ENCODE measurements at regions not wholly inside any gene's neighbourhood (a gene's known extent, or its start where the extent isn't known, plus 50 kb on each side); places are given as distances from the start of the nearest gene placed in this dataset.

- TF ChIP-seq REST (IDR thresholded peaks at IDR 0.05): no peak
- TF ChIP-seq SP1 (IDR thresholded peaks at IDR 0.05): no peak
- TF ChIP-seq, protein P1, sequence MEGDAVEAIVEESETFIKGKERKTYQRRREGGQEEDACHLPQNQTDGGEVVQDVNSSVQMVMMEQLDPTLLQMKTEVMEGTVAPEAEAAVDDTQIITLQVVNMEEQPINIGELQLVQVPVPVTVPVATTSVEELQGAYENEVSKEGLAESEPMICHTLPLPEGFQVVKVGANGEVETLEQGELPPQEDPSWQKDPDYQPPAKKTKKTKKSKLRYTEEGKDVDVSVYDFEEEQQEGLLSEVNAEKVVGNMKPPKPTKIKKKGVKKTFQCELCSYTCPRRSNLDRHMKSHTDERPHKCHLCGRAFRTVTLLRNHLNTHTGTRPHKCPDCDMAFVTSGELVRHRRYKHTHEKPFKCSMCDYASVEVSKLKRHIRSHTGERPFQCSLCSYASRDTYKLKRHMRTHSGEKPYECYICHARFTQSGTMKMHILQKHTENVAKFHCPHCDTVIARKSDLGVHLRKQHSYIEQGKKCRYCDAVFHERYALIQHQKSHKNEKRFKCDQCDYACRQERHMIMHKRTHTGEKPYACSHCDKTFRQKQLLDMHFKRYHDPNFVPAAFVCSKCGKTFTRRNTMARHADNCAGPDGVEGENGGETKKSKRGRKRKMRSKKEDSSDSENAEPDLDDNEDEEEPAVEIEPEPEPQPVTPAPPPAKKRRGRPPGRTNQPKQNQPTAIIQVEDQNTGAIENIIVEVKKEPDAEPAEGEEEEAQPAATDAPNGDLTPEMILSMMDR (IDR thresholded peaks at IDR 0.05; ENCODE audit: low read depth, low read length, missing input control): no peak
- TF ChIP-seq, protein P2, sequence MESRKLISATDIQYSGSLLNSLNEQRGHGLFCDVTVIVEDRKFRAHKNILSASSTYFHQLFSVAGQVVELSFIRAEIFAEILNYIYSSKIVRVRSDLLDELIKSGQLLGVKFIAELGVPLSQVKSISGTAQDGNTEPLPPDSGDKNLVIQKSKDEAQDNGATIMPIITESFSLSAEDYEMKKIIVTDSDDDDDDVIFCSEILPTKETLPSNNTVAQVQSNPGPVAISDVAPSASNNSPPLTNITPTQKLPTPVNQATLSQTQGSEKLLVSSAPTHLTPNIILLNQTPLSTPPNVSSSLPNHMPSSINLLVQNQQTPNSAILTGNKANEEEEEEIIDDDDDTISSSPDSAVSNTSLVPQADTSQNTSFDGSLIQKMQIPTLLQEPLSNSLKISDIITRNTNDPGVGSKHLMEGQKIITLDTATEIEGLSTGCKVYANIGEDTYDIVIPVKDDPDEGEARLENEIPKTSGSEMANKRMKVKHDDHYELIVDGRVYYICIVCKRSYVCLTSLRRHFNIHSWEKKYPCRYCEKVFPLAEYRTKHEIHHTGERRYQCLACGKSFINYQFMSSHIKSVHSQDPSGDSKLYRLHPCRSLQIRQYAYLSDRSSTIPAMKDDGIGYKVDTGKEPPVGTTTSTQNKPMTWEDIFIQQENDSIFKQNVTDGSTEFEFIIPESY (IDR thresholded peaks at IDR 0.05): no peak
- no peak for TF ChIP-seq ATF3 (IDR thresholded peaks at IDR 0.05)
- TF ChIP-seq RAD21 (IDR thresholded peaks at IDR 0.05): no peak
- TF ChIP-seq MAX (IDR thresholded peaks at IDR 0.05): no peak
- no peak for TF ChIP-seq GABPA (IDR thresholded peaks at IDR 0.05 in 1 of 2, conservative IDR thresholded peaks at IDR 0.05 in 1 of 2)
- TF ChIP-seq EGR1 (IDR thresholded peaks at IDR 0.05; ENCODE audit: low read depth in 2 of 2): no peak
- no peak for TF ChIP-seq FOXA2 (IDR thresholded peaks at IDR 0.05)
- no peak for TF ChIP-seq FOXA1 (IDR thresholded peaks at IDR 0.05)
- no peak for TF ChIP-seq RXRA (IDR thresholded peaks at IDR 0.05)
- no peak for TF ChIP-seq TAF1 (conservative IDR thresholded peaks at IDR 0.05)
- no peak for TF ChIP-seq JUND (IDR thresholded peaks at IDR 0.05)
Observed at GRCh38 chr3:36635731-36636130, 128.6 kb downstream of the DCLK3 start.
